ENCODE measurements at regions not wholly inside any gene's neighbourhood (a gene's known extent, or its start where the extent isn't known, plus 50 kb on each side); places are given as distances from the start of the nearest gene placed in this dataset.

DNA sequence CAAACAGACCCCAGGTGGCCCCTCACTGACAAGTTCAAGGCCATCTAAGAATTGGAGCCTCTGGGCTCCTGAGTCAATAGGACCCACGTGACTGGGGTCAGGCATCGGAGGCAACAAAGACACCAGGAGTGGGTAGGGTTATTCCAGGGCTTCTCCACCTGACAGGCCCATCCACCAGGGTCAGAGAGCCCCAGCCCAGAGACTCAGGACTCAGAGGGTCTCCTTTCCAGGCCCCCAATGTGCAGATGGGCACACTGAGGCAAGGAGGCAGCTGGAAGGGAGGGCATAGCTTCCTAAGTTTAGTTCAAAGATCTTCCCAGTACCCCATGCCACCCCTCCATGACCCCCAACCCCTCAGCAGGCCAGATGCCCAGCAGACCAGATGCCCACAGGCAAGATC lies 388.6 kb downstream of the MATN1 start:
- TF ChIP-seq, protein P1, sequence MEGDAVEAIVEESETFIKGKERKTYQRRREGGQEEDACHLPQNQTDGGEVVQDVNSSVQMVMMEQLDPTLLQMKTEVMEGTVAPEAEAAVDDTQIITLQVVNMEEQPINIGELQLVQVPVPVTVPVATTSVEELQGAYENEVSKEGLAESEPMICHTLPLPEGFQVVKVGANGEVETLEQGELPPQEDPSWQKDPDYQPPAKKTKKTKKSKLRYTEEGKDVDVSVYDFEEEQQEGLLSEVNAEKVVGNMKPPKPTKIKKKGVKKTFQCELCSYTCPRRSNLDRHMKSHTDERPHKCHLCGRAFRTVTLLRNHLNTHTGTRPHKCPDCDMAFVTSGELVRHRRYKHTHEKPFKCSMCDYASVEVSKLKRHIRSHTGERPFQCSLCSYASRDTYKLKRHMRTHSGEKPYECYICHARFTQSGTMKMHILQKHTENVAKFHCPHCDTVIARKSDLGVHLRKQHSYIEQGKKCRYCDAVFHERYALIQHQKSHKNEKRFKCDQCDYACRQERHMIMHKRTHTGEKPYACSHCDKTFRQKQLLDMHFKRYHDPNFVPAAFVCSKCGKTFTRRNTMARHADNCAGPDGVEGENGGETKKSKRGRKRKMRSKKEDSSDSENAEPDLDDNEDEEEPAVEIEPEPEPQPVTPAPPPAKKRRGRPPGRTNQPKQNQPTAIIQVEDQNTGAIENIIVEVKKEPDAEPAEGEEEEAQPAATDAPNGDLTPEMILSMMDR (IDR thresholded peaks at IDR 0.05; ENCODE audit: insufficient read depth, low read depth, low read length), result no peak
- TF ChIP-seq EZH2 (IDR thresholded peaks at IDR 0.05; ENCODE audit: insufficient read depth, low read length), result no peak
